Endodermal cell (in vitro differentiated cells): ENCODE measurements at regions not wholly inside any gene's neighbourhood (a gene's known extent, or its start where the extent isn't known, plus 50 kb on each side); places are given as distances from the start of the nearest gene placed in this dataset.

Source experiments
- DNase-seq: peaks from one replicate; pipeline ENCODE4 v3.0.0-alpha.2; 2017
- H3K27ac ChIP-seq: 2 replicates; pipeline ENCODE4 v1.5.1; 2013; ENCODE audit warnings: mild to moderate bottlenecking, low read depth, low read length, moderate library complexity
- H3K27me3 ChIP-seq: 2 replicates; pipeline ENCODE4 v1.6.1; 2013; ENCODE audit warnings: mild to moderate bottlenecking, low read length, moderate library complexity; ENCODE audit not compliant: insufficient read depth, control insufficient read depth, poor library complexity, severe bottlenecking
- H3K36me3 ChIP-seq: 2 replicates; pipeline ENCODE4 v1.7.0; 2013; ENCODE audit warnings: mild to moderate bottlenecking, low read length, moderate library complexity; ENCODE audit not compliant: control insufficient read depth, insufficient read depth
- H3K4me1 ChIP-seq: one replicate; pipeline ENCODE4 v1.7.0; 2013; ENCODE audit warnings: low read length; ENCODE audit not compliant: control insufficient read depth, insufficient read depth
- H3K4me3 ChIP-seq: 2 replicates; pipeline ENCODE4 v1.5.1; 2013; ENCODE audit warnings: mild to moderate bottlenecking, low read length, moderate library complexity
- H3K9ac ChIP-seq: 2 replicates; pipeline ENCODE4 v1.6.1; 2013; ENCODE audit warnings: mild to moderate bottlenecking, low read length, moderate library complexity; ENCODE audit not compliant: poor library complexity, severe bottlenecking; ENCODE audit errors: extremely low read depth
- H3K9me3 ChIP-seq: 2 replicates; pipeline ENCODE4 v1.6.1; 2013; ENCODE audit warnings: mild to moderate bottlenecking, low read length, moderate library complexity; ENCODE audit not compliant: control insufficient read depth
- H3K27ac Mint-ChIP-seq: 2 replicates; pipeline ENCODE4 v1.8.0; 2020; ENCODE audit warnings: mixed read lengths
- H3K27me3 Mint-ChIP-seq: 2 replicates; pipeline ENCODE4 v1.8.0; 2021; ENCODE audit warnings: mild to moderate bottlenecking, mixed read lengths; ENCODE audit not compliant: insufficient read depth
- H3K36me3 Mint-ChIP-seq: 2 replicates; pipeline ENCODE4 v1.8.0; 2020; ENCODE audit warnings: low read depth, mixed read lengths
- H3K4me1 Mint-ChIP-seq: 2 replicates; pipeline ENCODE4 v1.8.0; 2020; ENCODE audit warnings: mixed read lengths
- H3K4me3 Mint-ChIP-seq: 2 replicates; pipeline ENCODE4 v1.8.0; 2020; ENCODE audit warnings: mild to moderate bottlenecking, moderate library complexity, mixed read lengths
- H3K9me3 Mint-ChIP-seq: 2 replicates; pipeline ENCODE4 v1.8.0; 2020; ENCODE audit warnings: mild to moderate bottlenecking, mixed read lengths
- CTCF ChIP-seq: fragments of 200-600 bp; sonication (generic); conservative IDR thresholded peaks from 2 replicates; pipeline ENCODE4 v1.5.0; 2021; ENCODE audit warnings: antibody characterized with exemption, mild to moderate bottlenecking
- WGBS, 2 experiments: methylation state at CpG; one replicate each; pipeline versions ENCODE4 v1.1.5 to v1.1.7; 2013; ENCODE audit warnings: missing lambda C conversion rate in 2 of 2, mixed read lengths in 1 of 2; ENCODE audit not compliant: insufficient coverage in 1 of 2, insufficient read length in 1 of 2; 5-methylcytosine and 5-hydroxymethylcytosine counted together

GRCh38 chr2:18871430-18871829, 282.1 kb upstream of the NT5C1B start:
- Histone ChIP-seq H3K9ac (no peak overlapping the region), H3K9me3 (peaks cover 9% of the 10 kb centered on the region), H3K36me3 (no peaks in the 10 kb centered on the region), H3K27ac (no peak overlapping the region), H3K27me3 (no peaks in the 10 kb centered on the region), H3K4me3 (no peak overlapping the region), H3K4me1 (no peaks in the 10 kb centered on the region)
- Mint-ChIP-seq H3K9me3 (peaks cover 11% of the 10 kb centered on the region), H3K27ac (no peak overlapping the region), H3K36me3 (peaks cover 1% of the 10 kb centered on the region), H3K4me1 (no peaks in the 10 kb centered on the region), H3K4me3 (no peak overlapping the region), H3K27me3 (no peaks in the 10 kb centered on the region)
- no peak for DNase-seq
- TF ChIP-seq CTCF: no peak
- WGBS, 2 experiments: 98 to 100% methylated on average over 1 to 2 of the region's 2 CpGs

GRCh38 chr2:18870307-18870706, 280.9 kb upstream of the NT5C1B start:
- H3K27me3 ChIP-seq: no peaks in the 10 kb centered on the region
- H3K9ac ChIP-seq: no peak overlapping the region
- no peaks in the 10 kb centered on the region for H3K4me1 ChIP-seq
- Mint-ChIP-seq H3K4me1 (no peaks in the 10 kb centered on the region), H3K27me3 (no peaks in the 10 kb centered on the region), H3K4me3 (no peak overlapping the region), H3K27ac (no peak overlapping the region), H3K9me3 (peaks cover 22% of the 10 kb centered on the region), H3K36me3 (peaks cover 1% of the 10 kb centered on the region)
- no peaks in the 10 kb centered on the region for H3K36me3 ChIP-seq
- H3K9me3 ChIP-seq: peaks cover 15% of the 10 kb centered on the region
- H3K27ac ChIP-seq: no peak overlapping the region
- no peak for DNase-seq
- H3K4me3 ChIP-seq: no peak overlapping the region
- TF ChIP-seq CTCF: no peak

- no peaks in the 10 kb centered on the region for H3K36me3 ChIP-seq
- no peak overlapping the region for H3K27ac ChIP-seq
- Mint-ChIP-seq H3K4me3 (no peak overlapping the region), H3K4me1 (no peaks in the 10 kb centered on the region), H3K27ac (no peak overlapping the region), H3K27me3 (peaks cover 17% of the 10 kb centered on the region), H3K36me3 (peaks cover 1% of the 10 kb centered on the region), H3K9me3 (peaks cover 21% of the 10 kb centered on the region)
- peaks cover 11% of the 10 kb centered on the region for H3K9me3 ChIP-seq
- TF ChIP-seq CTCF: no peak
- no peak overlapping the region for H3K4me3 ChIP-seq
- no peak for DNase-seq
- peaks cover 27% of the 10 kb centered on the region for H3K27me3 ChIP-seq
- H3K4me1 ChIP-seq: no peaks in the 10 kb centered on the region
- H3K9ac ChIP-seq: no peak overlapping the region
Measured at GRCh38 chr2:18861951-18862350, 272.6 kb upstream of the NT5C1B start.
